HG03378 (cell line): ENCODE measurements at regions not wholly inside any gene's neighbourhood (a gene's known extent, or its start where the extent isn't known, plus 50 kb on each side); places are given as distances from the start of the nearest gene placed in this dataset.
"Not testable (repeated sequence)": the region's sequence is repeated elsewhere in the genome, so short reads cannot be mapped to it uniquely, and the experiment has no call there.

Experiments
- ATAC-seq: cut with Tn5 transposase; IDR thresholded peaks from one replicate; pipeline ENCODE4 v1.9.1; 2021; ENCODE audit warnings: mild to moderate bottlenecking, moderate library complexity; ENCODE audit not compliant: unreplicated experiment

GRCh38 chr14:86363576-86363975 is 833.6 kb downstream of the FLRT2 start:
- no peak for ATAC-seq

DNA sequence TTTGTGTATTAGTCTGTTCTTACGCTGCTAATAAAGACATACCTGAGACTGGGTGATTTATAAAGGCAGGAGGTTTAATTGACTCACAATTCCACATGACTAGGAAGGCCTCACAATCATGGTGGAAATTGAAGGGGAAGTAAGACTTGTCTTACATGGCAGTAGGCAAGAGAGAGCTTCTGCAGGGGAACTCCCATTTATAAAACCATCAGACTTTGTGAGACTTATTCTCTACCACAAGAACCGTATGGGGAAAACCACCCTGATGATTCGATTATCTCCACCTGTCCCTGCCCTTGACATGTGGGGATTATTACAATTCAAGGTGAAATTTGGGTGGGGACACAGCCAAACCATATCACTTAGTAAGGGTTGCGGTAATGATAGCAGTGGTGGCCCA is 833.1 kb downstream of the FLRT2 start:
- no peak for ATAC-seq

GRCh38 chr14:86357876-86358275 is 827.9 kb downstream of the FLRT2 start:
- no peak for ATAC-seq

- no peak for ATAC-seq
Observed at GRCh38 chr14:86357119-86357518, 827.2 kb downstream of the FLRT2 start.

GRCh38 chr14:86346818-86347384 is 817.0 kb downstream of the FLRT2 start:
- ATAC-seq, result no peak

DNA sequence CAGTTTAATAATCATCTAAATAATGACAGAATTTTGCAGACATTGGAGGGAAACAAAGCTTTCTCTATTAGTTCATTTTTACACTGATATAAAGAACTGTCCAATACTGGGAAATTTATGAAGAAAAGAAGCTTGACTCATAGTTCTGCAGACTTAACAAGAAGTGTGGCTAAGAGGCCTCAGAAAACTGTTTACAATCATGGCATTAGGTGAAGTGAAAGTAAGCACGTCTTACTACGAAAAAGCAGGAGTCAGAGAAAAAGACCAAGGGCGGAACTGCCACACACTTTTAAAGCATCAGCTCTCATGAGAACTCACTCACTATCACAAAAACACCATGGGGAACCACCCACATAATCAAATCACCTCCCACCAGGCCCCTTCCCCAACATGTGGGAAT is 804.4 kb downstream of the FLRT2 start:
- ATAC-seq, result no peak

DNA sequence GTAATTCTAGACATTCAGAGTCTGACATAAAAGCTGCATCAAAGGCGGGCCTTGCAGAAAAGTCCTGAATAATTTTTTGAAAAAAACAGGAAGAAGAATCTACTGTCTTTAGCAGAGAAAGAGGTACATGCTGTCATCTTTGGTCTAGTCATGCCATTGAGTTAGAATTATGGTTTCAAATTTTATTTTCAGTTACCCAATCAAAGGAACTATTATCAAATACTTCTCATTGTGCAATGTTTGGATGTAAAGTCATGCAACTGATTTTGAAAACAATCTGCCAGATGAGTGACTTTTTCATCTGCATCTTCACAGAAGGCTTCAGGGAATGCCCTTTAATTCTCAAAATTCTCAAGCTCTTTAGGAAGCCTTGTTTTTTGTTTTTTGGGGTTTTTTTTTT is 803.5 kb downstream of the FLRT2 start:
- ATAC-seq, result no peak

GRCh38 chr14:86331341-86331740 is 801.4 kb downstream of the FLRT2 start:
- ATAC-seq, result no peak

- no peak for ATAC-seq
Observed at GRCh38 chr14:86321151-86321550, 791.2 kb downstream of the FLRT2 start.

- not testable (repeated sequence) for ATAC-seq
Observed at GRCh38 chr14:86312154-86312665, 782.3 kb downstream of the FLRT2 start.

- no peak for ATAC-seq
Observed at GRCh38 chr14:86311151-86311550, 781.2 kb downstream of the FLRT2 start.

DNA sequence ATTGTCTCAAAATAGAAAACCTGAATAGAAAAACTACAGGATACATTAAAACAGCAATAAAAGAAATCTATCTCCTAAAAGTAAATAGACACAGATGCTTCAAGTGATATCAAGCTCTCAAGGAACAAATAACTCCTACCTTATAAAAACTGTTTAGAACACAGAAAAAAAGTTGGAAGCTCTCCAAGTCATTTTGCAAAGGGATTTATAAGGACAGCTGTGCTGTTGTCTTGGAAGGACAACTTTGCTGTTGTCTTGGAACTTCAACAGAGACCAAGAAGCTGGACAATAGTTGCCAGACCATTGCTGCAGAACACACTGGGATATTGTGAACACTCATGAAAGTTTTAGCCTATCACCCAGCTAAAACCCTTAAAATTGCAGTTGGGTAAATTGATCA is 780.7 kb downstream of the FLRT2 start:
- no peak for ATAC-seq

GRCh38 chr14:86310148-86310547 is 780.2 kb downstream of the FLRT2 start:
- ATAC-seq, result no peak

- ATAC-seq, result no peak
Observed at GRCh38 chr14:86305058-86305457, 775.1 kb downstream of the FLRT2 start.

DNA sequence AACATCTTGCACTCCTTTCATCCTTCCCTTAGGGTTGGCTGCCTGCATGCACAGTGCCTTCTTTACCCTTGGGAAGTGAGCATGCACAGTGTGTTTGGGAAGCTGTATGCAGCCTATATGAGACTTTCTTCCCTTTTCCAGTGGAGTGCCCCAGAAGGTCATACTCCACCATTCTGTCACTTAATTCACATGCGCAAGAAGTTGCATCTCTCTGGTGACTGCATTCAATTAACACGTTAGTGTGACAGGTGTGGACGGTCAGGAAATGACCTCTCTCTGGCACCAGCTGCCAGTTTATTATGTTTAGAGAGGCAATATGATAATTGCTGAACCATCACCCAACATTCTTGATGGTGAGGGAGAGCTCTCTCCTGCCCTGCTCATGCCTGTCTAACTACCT is 770.0 kb downstream of the FLRT2 start:
- no peak for ATAC-seq

- no peak for ATAC-seq
Observed at GRCh38 chr14:86296173-86296572, 766.2 kb downstream of the FLRT2 start.

- no peak for ATAC-seq
Observed at GRCh38 chr14:86288336-86288735, 758.4 kb downstream of the FLRT2 start.

DNA sequence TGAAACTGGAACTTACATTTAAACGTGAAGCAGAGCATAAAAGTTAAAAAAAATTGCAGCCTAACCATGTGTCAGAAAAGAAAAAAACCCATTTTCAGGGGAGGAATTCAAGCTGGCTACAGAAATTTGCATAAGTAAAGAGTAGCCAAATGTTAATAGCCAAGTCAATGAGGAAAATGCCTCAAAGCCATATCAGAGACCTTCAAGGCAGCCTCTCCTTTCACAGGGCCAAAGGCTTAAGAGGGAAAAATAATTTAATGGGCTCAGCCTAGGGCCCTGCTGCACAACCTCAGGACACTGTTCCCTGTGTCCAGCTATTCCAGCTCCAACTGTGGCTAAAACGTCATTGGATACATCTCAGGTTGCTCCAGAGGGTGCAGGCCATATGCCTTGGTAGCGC is 749.5 kb downstream of the FLRT2 start:
- ATAC-seq, result no peak

DNA sequence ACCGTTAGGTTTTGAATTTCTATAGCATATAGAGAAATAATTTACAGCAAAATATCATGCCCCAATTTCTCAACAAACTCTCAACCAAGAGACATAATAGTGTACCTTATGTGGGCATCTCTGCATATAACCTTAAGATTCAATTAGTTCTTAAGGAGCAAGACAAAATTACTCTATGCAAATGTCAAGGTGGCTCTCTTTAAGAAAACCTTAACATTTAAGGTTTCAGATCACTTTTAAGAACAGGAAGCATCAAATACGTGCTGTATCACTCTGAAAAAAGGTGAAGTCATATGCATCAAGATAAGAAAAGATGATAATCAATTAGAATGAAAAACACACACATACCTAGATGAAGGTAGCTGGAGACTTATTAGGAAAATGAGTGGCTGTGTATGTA is 728.0 kb downstream of the FLRT2 start:
- no peak for ATAC-seq

- ATAC-seq, result peak; percentile 85
Observed at GRCh38 chr14:86243158-86243557, 713.2 kb downstream of the FLRT2 start.

DNA sequence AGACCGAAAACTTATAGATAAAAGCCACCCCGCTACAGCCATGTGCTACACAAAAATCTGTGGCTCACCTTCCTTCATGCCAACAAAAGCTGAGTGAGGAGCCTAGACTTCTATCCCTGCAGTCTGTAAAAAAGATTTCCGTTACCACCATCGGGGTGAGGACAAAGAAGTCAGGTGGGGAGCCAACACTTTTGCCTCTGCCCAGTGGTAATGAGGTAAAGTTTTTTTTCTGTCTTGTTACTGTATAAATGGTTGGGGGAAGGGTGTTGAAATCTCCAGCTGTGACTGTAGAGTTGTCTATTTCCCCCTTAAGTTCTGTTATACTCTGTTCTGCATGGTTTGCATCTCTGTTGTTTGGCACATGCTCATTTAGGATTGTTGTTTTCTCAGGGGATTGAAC is 707.8 kb downstream of the FLRT2 start:
- no peak for ATAC-seq

- ATAC-seq, result no peak
Observed at GRCh38 chr14:86221755-86222154, 691.8 kb downstream of the FLRT2 start.

DNA sequence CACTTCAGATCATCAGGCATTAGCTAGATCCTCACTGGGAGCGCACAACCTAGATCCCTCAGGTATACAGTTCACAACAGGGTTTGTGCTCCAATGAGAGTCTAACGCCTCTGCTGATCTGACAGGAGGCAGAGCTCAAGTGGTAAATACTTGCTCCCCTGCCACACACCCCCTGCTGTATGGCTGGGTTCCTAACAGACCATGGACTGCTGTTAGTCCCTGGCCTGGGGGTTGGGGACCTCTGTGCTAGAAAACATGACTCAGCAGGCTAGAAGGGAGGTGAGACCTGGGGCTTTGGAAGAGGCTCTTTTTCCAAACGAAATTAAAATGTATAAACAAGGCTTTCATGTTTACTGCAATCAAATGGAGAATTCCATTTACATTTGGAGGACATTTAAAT is 691.1 kb downstream of the FLRT2 start:
- no peak for ATAC-seq
